Right lobe of liver (tissue), 6 donors: ENCODE measurements at regions not wholly inside any gene's neighbourhood (a gene's known extent, or its start where the extent isn't known, plus 50 kb on each side); places are given as distances from the start of the nearest gene placed in this dataset.

Source experiments
- ATAC-seq, 4 donors: fragments of 200-7000 bp; cut with Tn5 transposase; one replicate each; pipeline ENCODE4 v1.9.1; 2020; ENCODE audit warnings: mild to moderate bottlenecking in 4 of 4, moderate library complexity in 4 of 4
- DNase-seq, 3 donors: peaks; one replicate each; pipeline ENCODE4 v3.0.0-alpha.2; 2020
- H3K27ac ChIP-seq, 3 donors: fragments of 200-600 bp; one replicate each; pipeline ENCODE4 v1.8.0; 2022
- H3K27me3 ChIP-seq, 2 donors: fragments of 200-600 bp; one replicate each; pipeline ENCODE4 v1.8.0; 2022
- H3K36me3 ChIP-seq, 4 donors: fragments of 200-600 bp; sonication (generic) in 1 of 4; one replicate each; pipeline versions ENCODE4 v1.5.1 to v1.8.0; 2017 to 2022; ENCODE audit warnings: control low read depth in 1 of 4
- H3K4me1 ChIP-seq, 4 donors: fragments of 200-600 bp; sonication (generic) in 1 of 4; one replicate each; pipeline versions ENCODE4 v1.5.1 to v1.8.0; 2017 to 2022; ENCODE audit warnings: control low read depth in 1 of 4
- H3K4me3 ChIP-seq, 3 donors: fragments of 200-600 bp; one replicate each; pipeline ENCODE4 v1.8.0; 2022
- H3K9me3 ChIP-seq, 4 donors: fragments of 200-600 bp; sonication (generic) in 1 of 4; one replicate each; pipeline versions ENCODE4 v1.5.1 to v1.8.0; 2017 to 2022; ENCODE audit warnings: control low read depth in 1 of 4
- POLR2A ChIP-seq: fragments of 450-650 bp; IDR thresholded peaks from one replicate; pipeline ENCODE4 v1.6.1; 2017; ENCODE audit warnings: antibody characterized with exemption, mild to moderate bottlenecking
- WGBS: methylation state at CpG from one replicate; pipeline ENCODE4 v1.1.6; 2018; ENCODE audit warnings: low coverage, low lambda C conversion rate; ENCODE audit not compliant: insufficient coverage; ENCODE audit errors: missing lambda C conversion rate; 5-methylcytosine and 5-hydroxymethylcytosine counted together
- intact Hi-C, 2 donors: fragments of 100-400 bp; cut with DNase I; formaldehyde crosslinking; loops; one replicate each; pipeline versions ENCODE4 v1.11.2 to v1.14.1; 2022
- TF ChIP-seq, protein P1 (sequence below), 4 donors: fragments of 200-600 bp in 3 of 4; fragments of 450-650 bp in 1 of 4; IDR thresholded peaks; one replicate each; pipeline versions ENCODE4 v1.5.1 to v1.8.0; 2016 to 2022; ENCODE audit warnings: antibody characterized with exemption in 4 of 4, mild to moderate bottlenecking in 2 of 4
- donor health status: DM: no; HTN: yes; CAD: no.
- donor health status: DM: no; HTN: no; CAD: no.
- donor health status: DM: no; HTN: no; CAD: no.
- donor health status: DM: no; HTN: yes; CAD: no.
- donor health status: DM: no; HTN: yes; CAD: no.

DNA sequence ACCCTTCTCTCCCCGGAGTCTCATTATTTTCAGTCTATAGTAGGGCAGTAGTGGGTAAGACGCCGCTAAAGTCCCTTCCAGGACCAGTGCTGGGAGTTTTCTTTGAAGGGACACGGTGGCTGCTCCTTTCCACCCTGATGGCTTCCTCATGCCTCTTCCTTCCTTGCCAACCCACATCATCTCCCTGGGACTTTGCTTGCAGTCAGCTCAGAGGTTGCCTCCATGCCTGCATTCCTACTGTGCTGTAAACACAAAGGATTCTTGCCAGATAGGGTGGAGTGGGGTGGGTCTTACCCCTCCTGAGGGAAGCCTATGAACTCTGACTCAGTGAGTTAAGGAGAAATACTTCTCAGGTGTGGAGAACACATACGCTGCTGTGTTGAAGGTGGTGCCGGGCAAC lies 59.9 kb upstream of the IGFBP3 start:
- TF ChIP-seq, protein P1, sequence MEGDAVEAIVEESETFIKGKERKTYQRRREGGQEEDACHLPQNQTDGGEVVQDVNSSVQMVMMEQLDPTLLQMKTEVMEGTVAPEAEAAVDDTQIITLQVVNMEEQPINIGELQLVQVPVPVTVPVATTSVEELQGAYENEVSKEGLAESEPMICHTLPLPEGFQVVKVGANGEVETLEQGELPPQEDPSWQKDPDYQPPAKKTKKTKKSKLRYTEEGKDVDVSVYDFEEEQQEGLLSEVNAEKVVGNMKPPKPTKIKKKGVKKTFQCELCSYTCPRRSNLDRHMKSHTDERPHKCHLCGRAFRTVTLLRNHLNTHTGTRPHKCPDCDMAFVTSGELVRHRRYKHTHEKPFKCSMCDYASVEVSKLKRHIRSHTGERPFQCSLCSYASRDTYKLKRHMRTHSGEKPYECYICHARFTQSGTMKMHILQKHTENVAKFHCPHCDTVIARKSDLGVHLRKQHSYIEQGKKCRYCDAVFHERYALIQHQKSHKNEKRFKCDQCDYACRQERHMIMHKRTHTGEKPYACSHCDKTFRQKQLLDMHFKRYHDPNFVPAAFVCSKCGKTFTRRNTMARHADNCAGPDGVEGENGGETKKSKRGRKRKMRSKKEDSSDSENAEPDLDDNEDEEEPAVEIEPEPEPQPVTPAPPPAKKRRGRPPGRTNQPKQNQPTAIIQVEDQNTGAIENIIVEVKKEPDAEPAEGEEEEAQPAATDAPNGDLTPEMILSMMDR (IDR thresholded peaks at IDR 0.05) = no peak
- no peak for TF ChIP-seq POLR2A
- Histone ChIP-seq H3K36me3 (no peaks in the 10 kb centered on the region), H3K27me3 (no peaks in the 10 kb centered on the region), H3K4me3 (no peak overlapping the region), H3K27ac (no peak overlapping the region), H3K4me1 (peaks cover 0 to 16% (median 1%) of the 10 kb centered on the region in 4 donors), H3K9me3 (no peaks in the 10 kb centered on the region)
- ATAC-seq = no peak
- WGBS = 90% methylated on average over 4 of the region's 6 CpGs
- intact Hi-C loops = no loop called here
- no peak for DNase-seq

DNA sequence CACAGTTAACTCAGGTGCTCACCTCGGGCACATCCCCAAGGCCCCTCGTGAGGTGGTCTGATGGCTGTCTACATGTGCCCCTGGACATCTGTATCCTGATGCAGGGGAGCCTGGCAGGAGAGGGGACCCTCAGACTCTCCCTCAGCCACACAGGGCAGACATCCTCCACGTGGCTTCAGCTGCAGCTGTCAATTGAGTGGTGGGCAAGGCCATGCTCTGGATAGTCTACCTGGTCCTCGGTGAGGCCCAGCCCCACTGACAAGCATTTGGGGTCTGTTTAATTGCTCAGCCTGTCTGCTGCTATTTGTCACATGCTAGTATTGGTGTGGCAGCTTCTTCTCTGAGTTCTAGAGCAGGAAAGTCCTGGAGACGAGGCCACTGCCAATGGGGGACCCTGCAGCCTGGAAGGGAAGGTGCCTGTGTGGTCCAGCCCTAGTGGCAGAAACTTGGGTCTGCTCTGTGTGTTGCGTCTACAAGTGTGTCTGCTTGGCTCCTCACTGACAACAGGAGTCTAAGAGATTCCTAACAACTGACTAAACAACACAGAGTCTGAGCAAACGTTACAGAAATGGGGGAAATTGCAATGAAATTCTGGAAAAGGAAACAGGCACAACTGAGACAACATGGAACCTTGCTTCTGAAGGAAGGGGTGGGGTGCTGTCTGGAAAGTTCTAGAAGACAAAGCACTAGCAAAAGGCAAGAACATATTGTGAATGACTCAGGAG lies 59.3 kb upstream of the IGFBP3 start:
- no peak for ATAC-seq
- Histone ChIP-seq H3K4me3 (no peak overlapping the region), H3K9me3 (no peaks in the 10 kb centered on the region), H3K27ac (no peak overlapping the region), H3K36me3 (no peaks in the 10 kb centered on the region), H3K27me3 (no peaks in the 10 kb centered on the region), H3K4me1 (peaks cover 0 to 16% (median 1%) of the 10 kb centered on the region in 4 donors)
- intact Hi-C loops = no loop called here
- no peak for DNase-seq
- WGBS = 55% methylated on average over 4 of the region's 7 CpGs
- no peak for TF ChIP-seq POLR2A
- TF ChIP-seq, protein P1 (IDR thresholded peaks at IDR 0.05) = no peak

- Histone ChIP-seq H3K4me3 (no peak overlapping the region), H3K27me3 (no peaks in the 10 kb centered on the region), H3K9me3 (no peaks in the 10 kb centered on the region), H3K4me1 (peaks cover 0 to 16% (median 1%) of the 10 kb centered on the region in 4 donors), H3K36me3 (no peaks in the 10 kb centered on the region), H3K27ac (no peak overlapping the region)
- WGBS = 76% methylated on average over 3 of the region's 7 CpGs
- no peak for TF ChIP-seq POLR2A
- TF ChIP-seq, protein P1 (IDR thresholded peaks at IDR 0.05) = no peak
- DNase-seq (no peak), ATAC-seq (no peak)
- intact Hi-C loops = no loop called here
These were observed 58.5 kb upstream of the IGFBP3 start for GRCh38 chr7:45979275-45980180.

- Histone ChIP-seq H3K4me1 (peaks cover 0 to 11% (median 0%) of the 10 kb centered on the region in 4 donors), H3K4me3 (no peak overlapping the region), H3K36me3 (no peaks in the 10 kb centered on the region), H3K9me3 (no peaks in the 10 kb centered on the region), H3K27me3 (no peaks in the 10 kb centered on the region), H3K27ac (no peak overlapping the region)
- ATAC-seq (no peak), DNase-seq (no peak)
- TF ChIP-seq, protein P1 (IDR thresholded peaks at IDR 0.05) = no peak
- TF ChIP-seq POLR2A = no peak
- 69% methylated on average over 2 of the region's 2 CpGs for WGBS
- intact Hi-C loops = no loop called here
These were observed 57.7 kb upstream of the IGFBP3 start for GRCh38 chr7:45978731-45979211.
